Heart left ventricle (tissue), 16 donors: ENCODE measurements at regions not wholly inside any gene's neighbourhood (a gene's known extent, or its start where the extent isn't known, plus 50 kb on each side); places are given as distances from the start of the nearest gene placed in this dataset.

ENCODE experiments used
- ATAC-seq, 4 donors: fragments of 200-7000 bp; cut with Tn5 transposase; one replicate each; pipeline ENCODE4 v1.9.1; 2020 to 2022; ENCODE audit warnings: moderate library complexity in 4 of 4, mild to moderate bottlenecking in 3 of 4, moderate number of reproducible peaks in 1 of 4
- DNase-seq, 5 donors: peaks; one replicate each; pipeline ENCODE4 v3.0.0-alpha.2; 2020
- H3K27ac ChIP-seq, 12 donors: fragments of 200-600 bp; sonication (generic) in 4 of 12; one replicate each; pipeline versions ENCODE4 v1.5.0 to v1.8.0; 2016 to 2022; ENCODE audit warnings: mild to moderate bottlenecking in 2 of 12
- H3K27me3 ChIP-seq, 9 donors: fragments of 200-600 bp; sonication (generic) in 2 of 9; one replicate each; pipeline versions ENCODE4 v1.5.1 to v1.8.0; 2016 to 2022; ENCODE audit warnings: mild to moderate bottlenecking in 3 of 9
- H3K36me3 ChIP-seq, 9 donors: fragments of 200-600 bp; sonication (generic) in 2 of 9; one replicate each; pipeline versions ENCODE4 v1.5.0 to v1.8.0; 2018 to 2022; ENCODE audit warnings: mild to moderate bottlenecking in 2 of 9
- H3K4me1 ChIP-seq, 12 donors: fragments of 200-600 bp; sonication (generic) in 4 of 12; one replicate each; pipeline versions ENCODE4 v1.5.0 to v1.8.0; 2016 to 2022; ENCODE audit warnings: mild to moderate bottlenecking in 3 of 12
- H3K4me3 ChIP-seq, 12 donors: fragments of 200-600 bp; sonication (generic) in 4 of 12; one replicate each; pipeline versions ENCODE4 v1.5.0 to v1.8.0; 2017 to 2022; ENCODE audit warnings: mild to moderate bottlenecking in 9 of 12, moderate library complexity in 4 of 12
- H3K9me3 ChIP-seq, 12 donors: fragments of 200-600 bp; sonication (generic) in 4 of 12; one replicate each; pipeline versions ENCODE4 v1.5.0 to v1.8.0; 2016 to 2022; ENCODE audit warnings: mild to moderate bottlenecking in 1 of 12
- POLR2A ChIP-seq, 2 donors: fragments of 450-650 bp; IDR thresholded peaks; one replicate each; pipeline ENCODE4 v1.6.1; 2017; ENCODE audit warnings: antibody characterized with exemption in 2 of 2, mild to moderate bottlenecking in 2 of 2, moderate library complexity in 2 of 2
- WGBS, 4 donors: extraction: QIAGEN DNeasy Blood & Tissue Kit in 2 of 4; methylation state at CpG; one replicate each; pipeline versions ENCODE4 v1.1.5 to v1.1.7; 2013 to 2018; 5-methylcytosine and 5-hydroxymethylcytosine counted together
- intact Hi-C, 10 donors: fragments of 100-400 bp; cut with DNase I; formaldehyde crosslinking; loops; one replicate each; pipeline versions ENCODE4 v1.11.1 to v1.14.2; 2022
- TF ChIP-seq, protein P1 (sequence below), 12 donors: fragments of 200-600 bp; sonication (generic) in 4 of 12; IDR thresholded peaks; one replicate each; pipeline versions ENCODE4 v1.5.0 to v1.8.0; 2018 to 2022; ENCODE audit warnings: antibody characterized with exemption in 12 of 12, mild to moderate bottlenecking in 5 of 12
- donor health status: ischemic (EF 13 %, LVEDD 7.1; RV severe dilation, severe dysfunction).
- donor health status: healthy with polysubstance abuse.
- donor health status: DM: no; HTN: yes; CAD: no.
- donor health status: DM: no; HTN: no; CAD: no.
- donor health status: ischemic (EF 25% LVEDD 6.9; RV normal size, moderate dysfunction).
- donor health status: ischemic (EF 25% LVEDD 5.7; RV mildly dilated, moderate dysfunction).
- donor health status: healthy.
- donor health status: DM: yes; HTN: yes; CAD: no.
- donor health status: ischemic (EF 35%, LVEDD 5.7; RV mildly dilated, moderate dysfunction).
- donor health status: nonischemic (EF 11% LVEDD 7.7; RV severe dilation, severe dysfunction).
- donor health status: DM: yes; HTN: yes; CAD: no.
- donor health status: PGD.
- donor health status: ischemic (EF 29% LVEDD 5.4; RV normal size, mild dysfunction).
- donor health status: nonischemic (EF 23%, LVEDD 6.1; RV moderate dilation, normal function).

DNA sequence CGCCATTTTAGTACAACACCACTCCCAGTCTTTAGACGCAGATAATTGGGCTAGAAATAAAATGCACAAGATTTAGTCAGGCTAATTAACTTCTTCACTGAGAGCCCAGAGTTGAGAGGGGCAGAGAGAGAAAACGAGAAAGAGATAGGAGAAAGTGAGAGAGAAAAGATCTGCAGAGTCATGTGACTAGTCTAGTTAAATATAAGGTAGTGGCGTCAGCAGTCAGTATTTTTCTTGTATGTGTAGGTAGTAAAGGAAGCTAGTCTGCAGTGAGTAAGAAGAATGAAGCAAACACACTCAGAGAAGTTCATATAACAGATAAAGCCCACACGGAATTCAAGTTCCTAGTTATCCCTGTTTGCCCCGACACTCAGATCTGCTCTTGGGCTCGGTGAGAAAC lies 392.6 kb upstream of the ERCC4 start:
- Histone ChIP-seq H3K4me1 (no peaks in the 10 kb centered on the region), H3K9me3 (no peaks in the 10 kb centered on the region), H3K4me3 (no peak overlapping the region), H3K27me3 (no peaks in the 10 kb centered on the region), H3K36me3 (no peaks in the 10 kb centered on the region), H3K27ac (no peak overlapping the region)
- DNase-seq (no peak), ATAC-seq (no peak)
- intact Hi-C loops, result no loop called here
- TF ChIP-seq POLR2A (IDR thresholded peaks at IDR 0.05), result no peak
- TF ChIP-seq, protein P1, sequence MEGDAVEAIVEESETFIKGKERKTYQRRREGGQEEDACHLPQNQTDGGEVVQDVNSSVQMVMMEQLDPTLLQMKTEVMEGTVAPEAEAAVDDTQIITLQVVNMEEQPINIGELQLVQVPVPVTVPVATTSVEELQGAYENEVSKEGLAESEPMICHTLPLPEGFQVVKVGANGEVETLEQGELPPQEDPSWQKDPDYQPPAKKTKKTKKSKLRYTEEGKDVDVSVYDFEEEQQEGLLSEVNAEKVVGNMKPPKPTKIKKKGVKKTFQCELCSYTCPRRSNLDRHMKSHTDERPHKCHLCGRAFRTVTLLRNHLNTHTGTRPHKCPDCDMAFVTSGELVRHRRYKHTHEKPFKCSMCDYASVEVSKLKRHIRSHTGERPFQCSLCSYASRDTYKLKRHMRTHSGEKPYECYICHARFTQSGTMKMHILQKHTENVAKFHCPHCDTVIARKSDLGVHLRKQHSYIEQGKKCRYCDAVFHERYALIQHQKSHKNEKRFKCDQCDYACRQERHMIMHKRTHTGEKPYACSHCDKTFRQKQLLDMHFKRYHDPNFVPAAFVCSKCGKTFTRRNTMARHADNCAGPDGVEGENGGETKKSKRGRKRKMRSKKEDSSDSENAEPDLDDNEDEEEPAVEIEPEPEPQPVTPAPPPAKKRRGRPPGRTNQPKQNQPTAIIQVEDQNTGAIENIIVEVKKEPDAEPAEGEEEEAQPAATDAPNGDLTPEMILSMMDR (IDR thresholded peaks at IDR 0.05), result no peak
- WGBS, 4 donors, result 64 to 74% (median 73%) methylated on average over 7 of the region's 7 CpGs

DNA sequence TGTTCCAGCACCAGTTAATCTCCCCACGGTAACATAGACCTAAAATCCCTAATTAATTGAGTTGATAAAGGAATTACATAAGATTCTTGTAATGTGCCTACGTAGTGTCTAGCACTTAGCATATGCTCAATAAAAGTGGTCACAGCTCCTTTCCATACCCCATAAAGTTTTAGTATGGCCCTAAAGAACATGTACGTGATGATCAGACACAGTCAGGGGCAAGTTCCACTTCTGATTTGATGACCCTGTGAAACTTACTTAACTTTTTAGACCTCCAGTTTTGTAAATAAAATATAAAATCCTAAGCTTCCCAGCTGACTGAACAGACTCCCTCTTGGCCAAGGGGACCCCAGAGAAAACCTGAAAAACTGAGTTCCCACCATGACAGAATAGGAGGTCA lies 391.3 kb upstream of the ERCC4 start:
- no peaks in the 10 kb centered on the region for H3K36me3 ChIP-seq
- intact Hi-C loops, result no loop called here
- 77 to 85% (median 80%) methylated on average over 3 of the region's 3 CpGs for WGBS, 4 donors
- TF ChIP-seq, protein P1 (IDR thresholded peaks at IDR 0.05), result no peak
- no peak for TF ChIP-seq POLR2A (IDR thresholded peaks at IDR 0.05)
- no peaks in the 10 kb centered on the region for H3K4me1 ChIP-seq
- H3K27me3 ChIP-seq, result no peaks in the 10 kb centered on the region
- DNase-seq (no peak), ATAC-seq (no peak)
- no peak overlapping the region for H3K4me3 ChIP-seq
- H3K9me3 ChIP-seq, result no peaks in the 10 kb centered on the region
- H3K27ac ChIP-seq, result no peak overlapping the region

DNA sequence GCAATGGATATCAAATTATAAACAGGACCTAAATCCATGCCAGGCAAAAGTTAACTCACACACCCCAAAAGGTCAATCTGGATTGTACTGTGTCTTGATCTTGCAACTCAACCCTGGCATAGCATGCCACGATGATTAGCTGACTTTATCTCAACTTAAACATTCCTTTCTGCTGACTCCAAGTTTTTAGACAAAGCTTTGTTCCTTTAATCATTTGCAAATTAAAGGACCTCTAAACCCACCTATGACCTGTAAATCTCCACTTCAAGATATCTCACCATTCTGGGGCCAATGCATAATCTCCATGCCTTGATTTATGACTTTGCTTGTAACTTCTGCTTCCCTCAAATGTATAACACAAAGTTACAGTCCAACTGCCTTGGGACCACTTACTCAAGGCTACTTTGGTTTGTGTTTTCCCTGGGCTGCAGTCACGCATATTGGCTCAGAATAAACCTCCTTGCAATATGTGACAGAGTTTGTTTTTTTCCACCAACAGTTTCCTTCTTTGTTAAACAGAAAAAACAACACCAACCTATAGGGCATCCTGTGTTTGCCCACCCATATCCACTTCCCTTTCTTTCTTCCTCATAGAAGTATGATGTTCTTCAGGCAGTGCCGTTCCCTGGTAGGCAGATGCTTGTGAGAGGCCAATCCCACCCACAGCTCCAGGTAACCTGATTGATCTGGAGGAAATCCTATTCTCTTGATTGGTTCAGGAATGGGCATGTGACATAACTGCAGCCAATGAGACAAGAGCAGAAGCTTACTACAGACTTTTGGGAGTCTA lies 390.6 kb upstream of the ERCC4 start:
- TF ChIP-seq, protein P1 (IDR thresholded peaks at IDR 0.05), result no peak
- TF ChIP-seq POLR2A (IDR thresholded peaks at IDR 0.05), result no peak
- Histone ChIP-seq H3K4me1 (no peaks in the 10 kb centered on the region), H3K27ac (no peak overlapping the region), H3K4me3 (no peak overlapping the region), H3K9me3 (no peaks in the 10 kb centered on the region), H3K36me3 (no peaks in the 10 kb centered on the region), H3K27me3 (no peaks in the 10 kb centered on the region)
- ATAC-seq (no peak), DNase-seq (no peak)
- intact Hi-C loops, result no loop called here
- 44 to 54% (median 47%) methylated on average over 3 of the region's 3 CpGs for WGBS, 4 donors

DNA sequence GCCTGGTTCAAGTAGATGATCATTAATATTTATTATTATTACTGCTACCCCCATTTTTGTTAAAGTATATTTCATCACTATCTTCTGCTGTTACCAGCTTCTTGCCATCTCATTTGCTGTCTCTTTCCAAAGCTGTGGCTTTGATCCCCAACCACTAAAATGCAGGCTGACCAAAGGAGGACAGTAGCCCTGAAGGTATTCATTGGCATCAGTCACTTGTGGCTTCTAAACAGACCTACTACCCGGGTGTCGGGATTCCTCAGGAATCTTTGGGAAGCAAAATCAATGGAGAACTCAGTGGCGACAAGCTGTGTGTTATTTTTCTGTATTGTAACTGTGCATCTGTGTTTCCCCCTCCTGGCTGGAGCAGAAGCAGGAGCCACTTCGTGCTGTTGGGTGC lies 379.2 kb upstream of the ERCC4 start:
- peaks cover 0 to 9% (median 0%) of the 10 kb centered on the region in 12 donors for H3K9me3 ChIP-seq
- no peak overlapping the region for H3K4me3 ChIP-seq
- H3K36me3 ChIP-seq, result no peaks in the 10 kb centered on the region
- intact Hi-C loops, result no loop called here
- no peak for ATAC-seq
- no peak for DNase-seq
- H3K4me1 ChIP-seq, result no peaks in the 10 kb centered on the region
- TF ChIP-seq POLR2A (IDR thresholded peaks at IDR 0.05), result no peak
- TF ChIP-seq, protein P1 (IDR thresholded peaks at IDR 0.05), result no peak
- WGBS, 4 donors, result 75 to 79% (median 77%) methylated on average over 4 of the region's 4 CpGs
- H3K27me3 ChIP-seq, result peaks cover 0 to 6% (median 0%) of the 10 kb centered on the region in 9 donors
- H3K27ac ChIP-seq, result no peak overlapping the region
